Ishikawa (cell line): ENCODE measurements at regions not wholly inside any gene's neighbourhood (a gene's known extent, or its start where the extent isn't known, plus 50 kb on each side); places are given as distances from the start of the nearest gene placed in this dataset.

ENCODE experiments used
- EP300 ChIP-seq: IDR thresholded peaks from 2 replicates; pipeline ENCODE4 v1.6.1; 2012; ENCODE audit warnings: borderline replicate concordance
- FOXM1 ChIP-seq: IDR thresholded peaks from 2 replicates; pipeline ENCODE4 v1.6.1; 2012; ENCODE audit warnings: low read depth, borderline replicate concordance
- TEAD4 ChIP-seq: IDR thresholded peaks from 2 replicates; pipeline ENCODE4 v1.6.1; 2012
- TF ChIP-seq, protein P1 (sequence below): IDR thresholded peaks from 2 replicates; pipeline ENCODE4 v1.6.1; 2012
- TF ChIP-seq, protein P2 (sequence below): IDR thresholded peaks from 2 replicates; pipeline ENCODE4 v1.6.1; 2012; ENCODE audit warnings: low read depth, mild to moderate bottlenecking
- TF ChIP-seq, protein P3 (sequence below): IDR thresholded peaks from 2 replicates; pipeline ENCODE4 v1.6.1; 2012

DNA sequence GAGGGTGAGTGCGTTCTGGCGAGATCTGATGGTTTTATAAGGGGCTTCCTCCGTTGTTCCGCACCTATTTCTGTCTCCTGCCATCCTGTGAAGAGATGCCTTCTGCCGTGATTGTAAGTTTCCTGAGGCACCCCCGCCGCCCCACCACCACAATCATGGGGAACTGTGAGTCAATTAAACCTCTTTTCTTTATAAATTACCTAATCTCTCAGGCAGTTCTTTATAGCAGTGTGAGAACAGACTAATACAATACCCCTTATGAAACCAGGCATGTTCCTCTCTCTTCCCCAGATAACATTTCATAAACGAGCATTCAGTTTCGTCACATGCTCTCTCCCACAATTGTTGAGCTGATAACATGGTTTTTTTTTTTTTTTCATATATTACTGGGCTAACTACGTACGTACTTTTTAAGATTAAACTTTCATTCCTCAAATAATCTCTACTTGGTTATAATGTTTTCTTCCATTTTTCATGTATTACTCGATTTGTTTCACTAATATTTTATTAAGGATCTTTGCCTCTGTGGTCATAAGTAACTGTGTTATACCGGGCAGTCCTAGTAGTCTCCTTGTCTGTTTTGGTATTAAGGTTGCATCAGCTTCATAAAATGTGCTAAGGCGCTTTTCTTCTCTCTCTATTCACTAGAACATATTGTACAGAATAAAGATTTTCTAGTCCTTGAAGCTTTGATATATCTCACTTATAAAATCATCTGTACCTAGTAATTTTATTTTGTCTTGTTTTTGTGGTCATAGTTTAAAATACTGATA, 64.9 kb upstream of the MVB12B start:
- TF ChIP-seq EP300 (no peak), TEAD4 (no peak), FOXM1 (no peak)
- TF ChIP-seq, protein P1, sequence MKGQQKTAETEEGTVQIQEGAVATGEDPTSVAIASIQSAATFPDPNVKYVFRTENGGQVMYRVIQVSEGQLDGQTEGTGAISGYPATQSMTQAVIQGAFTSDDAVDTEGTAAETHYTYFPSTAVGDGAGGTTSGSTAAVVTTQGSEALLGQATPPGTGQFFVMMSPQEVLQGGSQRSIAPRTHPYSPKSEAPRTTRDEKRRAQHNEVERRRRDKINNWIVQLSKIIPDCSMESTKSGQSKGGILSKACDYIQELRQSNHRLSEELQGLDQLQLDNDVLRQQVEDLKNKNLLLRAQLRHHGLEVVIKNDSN: no peak
- TF ChIP-seq, protein P2, sequence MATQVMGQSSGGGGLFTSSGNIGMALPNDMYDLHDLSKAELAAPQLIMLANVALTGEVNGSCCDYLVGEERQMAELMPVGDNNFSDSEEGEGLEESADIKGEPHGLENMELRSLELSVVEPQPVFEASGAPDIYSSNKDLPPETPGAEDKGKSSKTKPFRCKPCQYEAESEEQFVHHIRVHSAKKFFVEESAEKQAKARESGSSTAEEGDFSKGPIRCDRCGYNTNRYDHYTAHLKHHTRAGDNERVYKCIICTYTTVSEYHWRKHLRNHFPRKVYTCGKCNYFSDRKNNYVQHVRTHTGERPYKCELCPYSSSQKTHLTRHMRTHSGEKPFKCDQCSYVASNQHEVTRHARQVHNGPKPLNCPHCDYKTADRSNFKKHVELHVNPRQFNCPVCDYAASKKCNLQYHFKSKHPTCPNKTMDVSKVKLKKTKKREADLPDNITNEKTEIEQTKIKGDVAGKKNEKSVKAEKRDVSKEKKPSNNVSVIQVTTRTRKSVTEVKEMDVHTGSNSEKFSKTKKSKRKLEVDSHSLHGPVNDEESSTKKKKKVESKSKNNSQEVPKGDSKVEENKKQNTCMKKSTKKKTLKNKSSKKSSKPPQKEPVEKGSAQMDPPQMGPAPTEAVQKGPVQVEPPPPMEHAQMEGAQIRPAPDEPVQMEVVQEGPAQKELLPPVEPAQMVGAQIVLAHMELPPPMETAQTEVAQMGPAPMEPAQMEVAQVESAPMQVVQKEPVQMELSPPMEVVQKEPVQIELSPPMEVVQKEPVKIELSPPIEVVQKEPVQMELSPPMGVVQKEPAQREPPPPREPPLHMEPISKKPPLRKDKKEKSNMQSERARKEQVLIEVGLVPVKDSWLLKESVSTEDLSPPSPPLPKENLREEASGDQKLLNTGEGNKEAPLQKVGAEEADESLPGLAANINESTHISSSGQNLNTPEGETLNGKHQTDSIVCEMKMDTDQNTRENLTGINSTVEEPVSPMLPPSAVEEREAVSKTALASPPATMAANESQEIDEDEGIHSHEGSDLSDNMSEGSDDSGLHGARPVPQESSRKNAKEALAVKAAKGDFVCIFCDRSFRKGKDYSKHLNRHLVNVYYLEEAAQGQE: no peak
- TF ChIP-seq, protein P3, sequence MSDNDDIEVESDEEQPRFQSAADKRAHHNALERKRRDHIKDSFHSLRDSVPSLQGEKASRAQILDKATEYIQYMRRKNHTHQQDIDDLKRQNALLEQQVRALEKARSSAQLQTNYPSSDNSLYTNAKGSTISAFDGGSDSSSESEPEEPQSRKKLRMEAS: no peak
